ENCODE measurements at regions not wholly inside any gene's neighbourhood (a gene's known extent, or its start where the extent isn't known, plus 50 kb on each side); places are given as distances from the start of the nearest gene placed in this dataset.

DNA sequence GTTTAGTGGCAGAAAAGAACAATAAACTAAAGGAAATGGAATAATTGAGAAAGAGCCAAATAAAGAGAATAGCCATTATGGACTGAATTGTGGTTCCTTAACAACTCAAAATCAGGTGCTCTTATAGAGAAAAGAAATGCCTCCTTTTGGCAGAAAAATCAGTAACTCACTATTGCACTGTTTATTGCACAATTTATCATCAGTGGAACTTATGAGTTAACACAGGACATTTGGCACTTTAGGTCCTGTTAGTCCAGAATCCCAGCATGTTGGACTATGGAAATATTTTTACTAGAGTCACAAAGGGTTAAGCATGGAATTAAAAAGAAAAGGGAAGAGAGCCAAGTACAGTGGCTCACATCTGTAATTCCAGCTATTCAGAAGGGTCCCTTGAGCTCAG lies 53.8 kb upstream of the JMY start:
- no peaks in the 10 kb centered on the region for H3K27me3 Mint-ChIP-seq
- peak overlapping the region; percentile 27 for H3K27ac Mint-ChIP-seq
- no peaks in the 10 kb centered on the region for H3K9me3 Mint-ChIP-seq
- H3K4me3 Mint-ChIP-seq: no peak overlapping the region
- no peak for DNase-seq (ENCODE audit: extremely low spot score, unreplicated experiment)
- TF ChIP-seq, protein P1, sequence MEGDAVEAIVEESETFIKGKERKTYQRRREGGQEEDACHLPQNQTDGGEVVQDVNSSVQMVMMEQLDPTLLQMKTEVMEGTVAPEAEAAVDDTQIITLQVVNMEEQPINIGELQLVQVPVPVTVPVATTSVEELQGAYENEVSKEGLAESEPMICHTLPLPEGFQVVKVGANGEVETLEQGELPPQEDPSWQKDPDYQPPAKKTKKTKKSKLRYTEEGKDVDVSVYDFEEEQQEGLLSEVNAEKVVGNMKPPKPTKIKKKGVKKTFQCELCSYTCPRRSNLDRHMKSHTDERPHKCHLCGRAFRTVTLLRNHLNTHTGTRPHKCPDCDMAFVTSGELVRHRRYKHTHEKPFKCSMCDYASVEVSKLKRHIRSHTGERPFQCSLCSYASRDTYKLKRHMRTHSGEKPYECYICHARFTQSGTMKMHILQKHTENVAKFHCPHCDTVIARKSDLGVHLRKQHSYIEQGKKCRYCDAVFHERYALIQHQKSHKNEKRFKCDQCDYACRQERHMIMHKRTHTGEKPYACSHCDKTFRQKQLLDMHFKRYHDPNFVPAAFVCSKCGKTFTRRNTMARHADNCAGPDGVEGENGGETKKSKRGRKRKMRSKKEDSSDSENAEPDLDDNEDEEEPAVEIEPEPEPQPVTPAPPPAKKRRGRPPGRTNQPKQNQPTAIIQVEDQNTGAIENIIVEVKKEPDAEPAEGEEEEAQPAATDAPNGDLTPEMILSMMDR (conservative IDR thresholded peaks at IDR 0.05): no peak
- H3K36me3 Mint-ChIP-seq: no peaks in the 10 kb centered on the region
- no peaks in the 10 kb centered on the region for H3K4me1 Mint-ChIP-seq (ENCODE audit: unreplicated experiment)

DNA sequence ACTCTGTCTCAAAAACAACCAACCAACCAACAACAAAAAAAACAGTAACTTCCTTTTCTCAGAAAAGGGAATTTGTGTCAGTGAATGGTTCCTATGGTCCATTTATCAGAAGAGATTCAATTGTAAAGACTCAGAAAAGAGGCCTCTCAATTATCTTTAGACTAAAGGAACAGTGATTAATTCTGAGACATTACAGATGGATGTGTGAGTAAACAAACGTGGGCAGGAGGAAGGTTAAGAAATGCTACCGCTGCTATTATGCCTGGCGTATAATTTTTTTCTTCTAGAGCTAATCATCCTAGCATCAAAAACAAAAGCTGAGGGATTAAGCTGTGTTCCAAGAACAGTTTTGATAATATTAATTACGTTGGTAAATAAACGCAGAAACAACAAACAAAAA lies 52.9 kb upstream of the JMY start:
- Mint-ChIP-seq H3K9me3 (no peaks in the 10 kb centered on the region), H3K36me3 (no peaks in the 10 kb centered on the region), H3K4me1 (ENCODE audit: unreplicated experiment) (no peaks in the 10 kb centered on the region), H3K4me3 (no peak overlapping the region), H3K27me3 (no peaks in the 10 kb centered on the region), H3K27ac (peak overlapping the region; percentile 46)
- TF ChIP-seq, protein P1 (conservative IDR thresholded peaks at IDR 0.05): no peak
- DNase-seq (ENCODE audit: extremely low spot score, unreplicated experiment): no peak

DNA sequence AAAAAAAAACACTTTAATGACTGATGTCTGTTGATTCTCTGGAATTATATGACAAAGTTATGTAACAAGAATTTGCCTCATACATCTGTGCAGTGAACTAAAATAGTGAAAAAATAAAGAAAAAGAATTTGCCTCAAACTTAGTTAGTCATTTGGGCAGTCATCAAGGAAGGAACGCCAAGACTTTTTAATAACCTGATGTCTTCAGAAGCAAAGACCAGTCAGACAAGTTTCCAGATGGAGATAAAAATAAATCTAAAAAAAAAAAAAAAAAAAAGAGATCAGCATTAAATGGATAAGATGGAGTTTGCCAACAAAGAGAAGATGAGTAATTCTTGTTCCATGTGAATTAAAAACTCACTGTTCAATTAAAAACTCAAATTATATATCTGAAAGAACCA lies 52.3 kb upstream of the JMY start:
- Mint-ChIP-seq H3K36me3 (no peaks in the 10 kb centered on the region), H3K27me3 (no peaks in the 10 kb centered on the region), H3K27ac (peak overlapping the region; percentile 46), H3K4me3 (no peak overlapping the region), H3K4me1 (ENCODE audit: unreplicated experiment) (no peaks in the 10 kb centered on the region), H3K9me3 (no peaks in the 10 kb centered on the region)
- no peak for DNase-seq (ENCODE audit: extremely low spot score, unreplicated experiment)
- TF ChIP-seq, protein P1 (conservative IDR thresholded peaks at IDR 0.05): no peak

DNA sequence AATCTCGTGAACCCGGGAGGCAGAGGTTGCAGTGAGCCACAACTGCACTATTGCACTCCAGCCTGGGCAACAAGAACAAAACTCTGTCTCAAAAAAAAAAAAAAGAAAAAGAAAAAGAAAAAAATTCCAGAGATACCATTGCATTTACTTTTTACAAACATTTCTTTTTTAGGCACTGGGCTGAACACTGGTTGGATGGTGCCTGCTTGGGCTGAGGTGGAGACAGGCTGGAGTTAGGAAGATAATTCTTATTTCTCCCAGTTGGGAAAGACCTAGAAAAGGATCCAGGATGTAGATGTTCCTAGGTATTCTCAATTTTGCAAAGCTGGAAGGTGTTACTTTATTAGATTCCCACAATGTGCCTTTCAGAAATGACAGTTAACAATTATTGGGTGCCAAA lies 49.9 kb upstream of the JMY start:
- Mint-ChIP-seq H3K36me3 (no peaks in the 10 kb centered on the region), H3K27ac (no peak overlapping the region), H3K4me1 (ENCODE audit: unreplicated experiment) (no peaks in the 10 kb centered on the region), H3K27me3 (no peaks in the 10 kb centered on the region), H3K9me3 (no peaks in the 10 kb centered on the region), H3K4me3 (no peak overlapping the region)
- TF ChIP-seq, protein P1 (conservative IDR thresholded peaks at IDR 0.05): no peak
- DNase-seq (ENCODE audit: extremely low spot score, unreplicated experiment): no peak

Measured in type B pancreatic cell (in vitro differentiated cells).